GM21367 (cell line): ENCODE measurements at regions not wholly inside any gene's neighbourhood (a gene's known extent, or its start where the extent isn't known, plus 50 kb on each side); places are given as distances from the start of the nearest gene placed in this dataset.
A peak's percentile ranks its signal among the peaks of the same experiment; 100 is the strongest.
"Not testable (repeated sequence)": the region's sequence is repeated elsewhere in the genome, so short reads cannot be mapped to it uniquely, and the experiment has no call there.

ENCODE experiments used
- ATAC-seq: cut with Tn5 transposase; IDR thresholded peaks from one replicate; pipeline ENCODE4 v1.9.1; 2021; ENCODE audit not compliant: unreplicated experiment

DNA sequence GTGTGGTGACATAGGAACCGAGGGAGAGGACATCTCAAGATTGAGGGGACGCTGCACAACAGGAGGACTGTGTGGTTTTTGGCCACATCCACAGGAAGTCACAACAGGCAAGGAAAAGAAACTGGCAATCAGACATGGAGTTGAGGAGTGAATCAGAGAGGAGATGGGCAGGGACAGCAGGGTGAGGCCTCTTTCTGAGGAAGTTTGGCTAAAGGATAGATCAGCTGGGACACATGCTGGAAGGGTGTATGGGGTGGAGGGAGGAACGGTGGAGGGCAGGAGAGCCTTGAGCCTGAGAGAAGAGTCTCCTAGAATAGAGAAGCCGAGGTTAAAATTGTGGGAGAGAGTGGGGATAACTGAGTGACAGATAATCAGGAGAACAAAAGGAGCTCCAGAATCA, 75.1 kb upstream of the CIDEA start:
- ATAC-seq = not testable (repeated sequence)

GRCh38 chr18:12179697-12180577, 74.2 kb upstream of the CIDEA start:
- ATAC-seq = not testable (repeated sequence)

DNA sequence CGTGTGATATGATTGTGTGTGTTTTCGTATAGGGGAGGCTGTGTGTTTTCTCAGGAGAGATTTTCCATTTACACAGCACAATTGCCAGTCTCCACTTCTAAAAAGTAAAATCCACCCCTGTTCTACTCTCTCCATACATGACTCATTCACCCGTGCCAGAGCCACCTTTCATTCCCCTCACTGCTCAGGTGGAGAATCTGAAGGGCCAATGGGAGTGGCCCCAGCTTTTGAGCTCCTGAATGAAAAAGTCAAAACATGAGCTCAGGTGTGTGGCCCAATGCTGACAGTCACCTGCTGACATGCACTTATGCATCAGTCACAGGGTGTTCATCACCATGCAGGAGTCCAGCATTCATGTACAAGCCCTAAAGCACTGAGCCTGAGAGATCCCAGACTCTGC, 55.4 kb upstream of the CIDEA start:
- ATAC-seq = not testable (repeated sequence)

GRCh38 chr18:12200186-12200585, 54.0 kb upstream of the CIDEA start:
- peak; percentile 97 for ATAC-seq
